GM19467 (cell line): ENCODE measurements at regions not wholly inside any gene's neighbourhood (a gene's known extent, or its start where the extent isn't known, plus 50 kb on each side); places are given as distances from the start of the nearest gene placed in this dataset.

Source experiments
- ATAC-seq: cut with Tn5 transposase; IDR thresholded peaks from one replicate; pipeline ENCODE4 v1.9.1; 2021; ENCODE audit warnings: mild to moderate bottlenecking, moderate library complexity; ENCODE audit not compliant: unreplicated experiment

DNA sequence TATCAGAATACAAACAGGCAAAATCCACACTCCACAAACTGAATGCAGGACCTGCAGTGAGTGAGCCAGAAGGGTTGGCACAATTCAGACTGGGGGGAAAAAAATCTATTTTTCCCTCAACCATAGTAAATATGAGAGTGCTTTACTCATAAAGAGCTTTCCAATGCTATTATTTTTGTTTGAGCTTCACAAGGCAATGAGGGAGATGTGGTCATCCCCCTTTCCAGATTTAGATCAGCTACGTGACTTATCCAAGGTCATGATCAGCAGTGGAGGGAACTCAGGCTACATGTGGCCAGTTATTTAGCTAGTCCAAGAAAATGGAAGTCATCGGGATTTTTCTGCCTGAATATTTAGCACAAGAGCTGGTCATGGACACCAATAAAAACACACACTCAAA is 120.4 kb upstream of the KLF7 start:
- no peak for ATAC-seq

DNA sequence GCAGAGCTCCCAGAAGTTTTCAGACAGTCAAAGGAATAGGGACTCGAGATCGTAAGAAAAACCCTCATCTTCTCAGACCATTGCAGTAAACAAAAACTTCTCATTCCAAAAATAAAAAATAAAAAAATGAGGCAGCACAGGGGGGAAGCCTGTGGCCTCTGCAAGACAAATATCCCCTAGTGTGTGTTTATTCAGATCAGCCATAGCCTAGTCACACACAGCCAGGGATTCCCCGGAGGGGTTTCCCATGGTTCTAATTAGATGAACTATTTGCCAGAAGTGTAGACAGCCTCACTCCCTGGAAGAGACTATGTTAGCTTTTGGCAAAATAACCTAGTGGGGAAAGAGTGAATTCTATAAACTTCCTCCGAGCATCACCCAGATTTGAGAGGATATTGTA is 122.9 kb upstream of the KLF7 start:
- no peak for ATAC-seq

DNA sequence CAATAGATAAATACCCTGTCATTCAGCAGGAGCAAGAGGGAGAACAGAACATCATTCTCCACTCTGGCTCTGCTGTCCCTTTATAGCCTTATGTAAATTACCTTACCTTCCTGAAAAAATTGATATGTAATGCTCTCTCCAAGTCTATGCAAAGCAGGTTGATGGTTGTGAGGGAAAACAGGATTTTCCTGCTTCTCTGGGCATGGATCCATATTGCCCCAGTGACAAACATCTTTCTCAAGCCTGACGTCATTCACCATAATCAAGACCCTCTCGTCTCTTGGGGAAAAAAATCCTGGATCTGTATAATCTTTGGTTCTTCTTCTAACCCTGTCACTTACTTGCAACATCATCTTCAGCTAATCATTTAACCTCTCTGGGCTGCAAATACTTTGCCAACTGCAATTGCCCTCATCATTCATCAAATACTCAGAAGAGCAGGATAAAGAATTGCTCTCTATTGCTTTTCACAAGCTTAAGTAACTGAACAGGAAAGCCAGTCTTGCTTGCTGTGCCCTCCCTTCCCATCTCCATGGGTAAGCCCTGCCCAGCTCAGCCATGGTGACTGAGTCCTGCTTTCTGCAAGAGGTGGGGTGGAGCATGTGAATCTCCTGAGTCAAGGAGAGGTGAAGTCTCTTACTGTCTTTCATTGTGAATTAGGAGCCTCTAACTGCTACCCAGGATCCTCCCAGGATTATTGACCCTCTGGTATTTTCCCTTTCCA is 123.7 kb upstream of the KLF7 start:
- no peak for ATAC-seq

DNA sequence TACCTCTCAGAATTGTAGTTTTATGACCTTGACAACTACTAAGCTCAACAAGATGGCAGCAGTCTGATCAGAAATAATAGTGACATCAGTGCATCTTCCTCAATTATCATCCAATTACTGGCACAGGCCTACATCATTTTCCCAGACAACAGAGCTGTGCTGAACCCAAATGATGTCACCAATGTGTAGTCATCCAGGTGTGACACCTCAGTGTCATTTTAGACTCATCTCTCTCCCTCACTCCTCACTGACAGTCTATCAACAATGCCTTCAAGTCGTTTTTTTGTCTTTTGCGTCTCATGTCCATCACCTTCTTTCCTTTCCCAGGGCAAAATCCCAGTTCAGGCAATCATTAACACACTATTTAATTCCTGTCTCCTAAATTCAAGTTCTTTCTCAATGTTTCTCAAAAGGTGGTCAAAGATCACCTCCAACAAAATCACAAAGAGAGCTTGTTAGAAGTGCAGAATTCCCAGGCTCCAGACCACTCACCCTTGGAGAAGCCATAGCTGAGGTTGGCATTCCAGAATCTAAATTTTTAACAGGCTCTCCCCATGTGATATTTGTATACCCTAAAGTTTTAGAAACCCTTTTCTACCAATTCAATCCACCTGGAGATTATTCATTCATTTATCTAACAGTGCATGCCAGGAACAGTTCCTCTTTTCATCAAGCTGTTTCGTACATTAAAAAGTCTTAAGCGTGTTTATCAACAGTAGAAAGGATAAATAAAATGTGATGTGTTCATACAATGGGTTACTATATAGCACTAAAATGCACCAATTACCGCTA is 125.3 kb upstream of the KLF7 start:
- ATAC-seq: no peak

DNA sequence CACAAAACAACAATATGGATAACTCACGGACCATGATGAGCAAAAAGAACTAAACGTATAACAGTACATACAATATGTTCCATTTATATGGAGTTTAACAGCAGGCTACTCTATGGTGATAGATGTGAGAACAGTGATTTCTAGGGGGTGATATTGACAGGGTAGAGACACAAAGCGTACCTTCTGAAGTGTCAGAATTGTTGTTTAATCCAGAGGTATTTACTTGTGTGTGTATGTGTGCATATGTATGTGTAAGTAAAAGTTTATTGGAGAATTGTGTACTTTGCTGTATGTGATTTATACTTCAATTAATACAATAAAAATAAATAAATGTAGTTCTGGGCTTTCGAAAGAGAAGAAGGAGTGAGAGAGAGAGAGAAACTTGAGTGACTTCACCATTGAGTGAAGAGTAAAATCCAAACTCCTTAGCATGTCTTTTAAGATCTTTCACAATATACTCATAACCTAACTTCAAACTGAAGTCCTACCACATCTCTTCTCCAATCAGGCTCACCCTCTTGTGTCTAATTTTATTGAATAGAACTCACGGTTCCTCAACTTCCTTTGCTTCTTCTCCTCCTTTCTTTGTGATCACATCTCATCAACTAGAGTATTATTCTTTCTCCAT is 126.0 kb upstream of the KLF7 start:
- no peak for ATAC-seq

DNA sequence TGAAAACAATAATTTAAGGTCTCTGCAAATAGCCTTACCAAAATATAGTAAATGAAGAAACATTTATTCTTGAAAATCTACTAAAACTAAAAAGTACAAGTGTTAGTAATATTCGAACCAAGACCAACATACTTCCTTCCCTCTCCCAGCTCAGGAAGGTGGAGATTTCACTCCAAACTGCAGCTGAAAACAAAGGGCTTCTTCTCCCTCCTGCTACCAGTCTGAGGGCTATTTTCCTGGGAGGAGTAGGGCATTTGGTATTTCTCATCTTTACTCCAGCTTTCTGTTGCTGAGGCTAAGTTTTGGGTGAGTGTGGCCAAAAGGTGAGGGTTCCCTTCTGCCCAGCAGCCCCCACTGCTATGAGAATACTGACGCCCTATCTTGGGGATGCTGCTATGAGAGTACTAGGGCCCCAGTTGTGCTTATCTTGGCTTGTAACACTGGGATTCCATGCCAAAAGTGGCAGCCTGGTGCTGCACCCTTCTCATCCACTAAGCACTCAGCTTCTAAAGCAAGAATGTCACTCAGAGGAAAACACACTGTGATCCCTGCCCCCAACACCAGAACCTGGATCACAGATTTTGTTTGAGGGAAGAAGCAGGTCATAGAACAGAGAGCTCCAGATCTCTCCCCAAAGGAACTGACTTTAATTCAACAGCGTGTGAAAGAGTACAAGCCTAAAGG is 130.7 kb upstream of the KLF7 start:
- no peak for ATAC-seq

DNA sequence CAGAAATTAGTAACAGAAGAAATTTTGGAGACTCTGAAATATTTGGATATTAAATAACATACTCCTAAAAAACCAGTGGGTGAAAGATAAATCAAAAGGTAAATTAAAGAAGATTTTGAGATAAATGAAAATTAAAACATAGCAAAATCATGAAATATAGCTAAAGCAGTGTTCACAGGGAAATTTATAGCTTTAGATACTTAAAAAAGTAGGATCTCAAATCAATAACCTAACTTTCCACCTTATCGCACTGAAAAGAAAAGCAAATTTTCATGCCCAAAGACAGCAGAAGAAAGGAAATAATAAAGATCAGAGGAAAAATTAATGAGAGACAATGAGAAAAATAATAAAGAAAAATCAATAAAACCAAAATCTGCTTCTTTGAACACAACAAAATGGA is 135.1 kb upstream of the KLF7 start:
- no peak for ATAC-seq

DNA sequence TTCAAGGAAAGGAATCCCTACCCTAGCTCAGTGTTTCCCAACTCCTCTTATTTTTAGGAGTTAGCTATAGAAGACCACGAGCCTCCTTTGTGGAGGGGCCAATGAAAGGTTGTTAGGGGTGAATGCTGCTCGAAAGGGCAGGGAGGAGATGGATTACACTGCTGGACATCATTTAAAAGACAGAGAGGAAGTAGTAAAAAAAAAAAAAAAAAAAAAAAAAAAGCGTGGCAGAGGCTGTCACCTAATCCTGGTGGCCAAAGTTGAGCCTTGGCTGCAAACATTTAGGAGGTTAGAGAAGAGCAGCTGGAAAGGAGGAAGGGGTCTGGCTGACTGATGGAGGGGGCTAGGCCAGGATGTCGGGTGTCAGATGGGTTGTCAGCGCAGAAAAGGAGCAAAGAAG is 139.0 kb upstream of the KLF7 start:
- no peak for ATAC-seq

DNA sequence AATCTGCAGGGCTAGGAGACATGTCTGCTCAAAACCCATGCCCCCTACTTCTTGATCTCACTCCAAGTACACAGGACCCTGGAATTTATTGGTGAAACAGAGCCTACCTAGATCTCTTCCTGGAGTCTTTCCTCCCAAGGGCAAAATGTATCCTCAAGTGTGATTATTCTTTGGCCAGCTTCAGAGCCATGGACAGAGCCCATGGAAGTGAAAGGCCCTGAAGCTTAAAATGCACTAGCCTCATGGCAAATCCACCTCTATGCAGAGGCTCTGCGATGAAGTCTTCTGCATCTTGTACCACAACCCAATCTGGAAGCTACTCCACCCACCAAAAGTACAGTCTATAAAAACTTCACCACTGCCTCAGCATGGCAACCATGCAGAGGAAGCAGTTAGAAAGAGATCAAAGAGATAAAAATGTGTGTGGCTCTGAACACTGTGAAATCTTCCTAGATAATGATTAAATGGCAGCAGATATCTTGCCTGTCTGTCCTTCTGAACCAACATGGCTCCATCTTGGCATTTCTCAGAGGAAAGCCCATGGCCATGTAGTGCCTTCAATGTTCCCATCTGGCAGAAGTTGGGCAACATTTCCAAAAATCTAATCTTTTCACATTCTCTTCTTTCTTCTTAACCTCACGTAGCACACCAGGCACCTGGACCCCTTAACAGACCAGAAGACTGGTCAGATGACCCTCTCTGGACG is 142.9 kb upstream of the KLF7 start:
- no peak for ATAC-seq

DNA sequence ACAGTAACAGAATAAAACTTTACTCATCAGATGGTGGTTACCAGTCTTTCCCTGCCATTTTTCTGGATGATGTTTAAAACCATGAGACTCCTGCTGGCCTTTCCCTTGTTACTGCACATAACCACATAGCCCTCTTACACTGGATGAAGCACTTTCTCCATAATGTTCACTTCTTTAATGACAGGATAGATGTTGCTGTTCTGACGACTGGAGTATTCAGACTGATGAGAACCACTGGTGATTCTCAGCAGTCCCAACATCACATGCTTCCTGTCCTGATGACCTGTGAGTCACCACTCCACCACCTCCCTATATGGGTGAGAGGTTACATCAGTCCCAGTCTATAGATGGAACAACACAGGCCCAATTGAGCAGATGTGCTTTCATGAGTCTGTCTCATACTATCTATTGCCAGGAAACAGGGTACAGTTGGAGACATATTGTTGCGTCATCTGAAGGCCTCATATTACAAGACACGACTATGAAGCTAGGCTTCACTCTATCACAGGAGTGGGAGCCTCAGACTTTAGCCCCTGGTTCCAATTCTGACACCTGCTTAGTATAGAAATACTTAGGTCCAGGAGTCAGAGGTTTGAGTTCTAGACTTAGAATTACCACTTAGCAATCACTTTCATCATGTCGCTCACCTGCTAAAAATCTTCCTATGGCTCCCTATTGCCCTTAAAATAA is 145.7 kb upstream of the KLF7 start:
- no peak for ATAC-seq

DNA sequence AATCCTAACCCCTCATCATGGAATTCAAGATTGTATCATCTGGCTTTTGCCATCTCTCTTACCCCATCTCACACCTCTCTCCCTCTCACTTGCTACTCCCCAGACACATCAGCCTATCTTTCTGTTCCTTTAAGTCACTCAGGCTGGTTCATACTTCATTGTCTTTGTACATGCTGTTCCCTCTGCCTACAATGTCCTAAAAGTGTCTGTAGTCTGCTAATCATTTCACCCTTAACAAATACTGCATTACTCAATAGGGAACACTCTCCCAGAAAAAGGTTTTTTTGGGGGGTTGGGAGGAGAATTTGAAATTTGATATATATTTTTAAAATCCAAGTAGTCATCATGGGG is 146.2 kb upstream of the KLF7 start:
- ATAC-seq: no peak

DNA sequence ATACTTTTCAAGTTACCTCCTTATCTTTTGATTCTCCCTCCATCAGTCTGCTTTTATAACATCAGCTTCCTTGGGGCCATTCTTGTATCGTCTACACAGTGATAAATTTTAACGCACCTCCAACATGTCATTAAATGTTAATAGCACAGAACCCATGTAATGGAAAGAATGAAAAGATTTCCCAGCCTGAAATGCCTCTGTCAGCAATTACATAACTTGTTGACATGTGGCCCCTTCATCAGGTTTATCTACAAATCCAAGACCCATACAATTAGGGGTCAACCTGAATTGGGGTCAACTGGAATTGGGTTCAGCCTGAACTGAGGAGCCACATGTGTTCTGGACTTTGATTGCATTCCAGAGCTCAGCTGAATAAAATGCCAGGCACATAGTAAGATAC is 148.2 kb upstream of the KLF7 start:
- no peak for ATAC-seq

DNA sequence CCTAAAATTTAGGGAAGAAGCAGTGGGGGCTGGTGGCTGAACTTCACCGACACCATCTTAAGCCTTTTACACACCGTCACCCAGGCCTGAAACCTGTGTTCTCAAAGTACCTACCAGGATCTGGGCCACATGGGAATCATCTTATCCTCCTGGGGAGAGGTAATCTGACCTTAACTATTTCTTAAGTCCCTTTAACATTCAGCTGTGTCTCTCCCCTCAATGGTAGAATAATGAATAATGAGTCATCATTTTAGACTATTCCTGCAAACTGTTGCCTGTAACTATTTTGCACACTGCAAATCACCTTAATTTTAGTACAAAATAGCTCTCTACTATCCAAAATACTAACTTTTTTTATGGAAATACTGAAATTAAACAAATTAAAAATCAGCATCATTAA is 149.4 kb upstream of the KLF7 start:
- ATAC-seq: no peak

DNA sequence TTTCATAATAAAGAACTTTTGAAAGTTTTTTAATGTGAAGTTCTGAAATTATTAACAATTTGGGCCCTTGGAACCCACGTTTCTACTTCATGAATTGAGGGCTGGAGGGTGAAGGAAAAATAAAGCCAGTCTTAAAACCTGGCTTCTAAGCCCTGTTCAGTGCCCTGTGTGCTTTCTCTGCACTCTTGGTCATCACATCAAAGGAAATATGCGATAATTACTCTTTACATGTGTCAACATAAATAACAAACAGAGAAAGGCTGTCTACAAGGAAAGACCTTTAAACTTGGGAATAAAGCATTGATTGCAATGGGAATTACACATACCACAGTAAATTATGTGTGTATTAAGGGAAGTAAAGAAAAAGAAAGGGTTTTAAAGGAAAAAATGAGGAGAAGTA is 150.7 kb upstream of the KLF7 start:
- no peak for ATAC-seq

DNA sequence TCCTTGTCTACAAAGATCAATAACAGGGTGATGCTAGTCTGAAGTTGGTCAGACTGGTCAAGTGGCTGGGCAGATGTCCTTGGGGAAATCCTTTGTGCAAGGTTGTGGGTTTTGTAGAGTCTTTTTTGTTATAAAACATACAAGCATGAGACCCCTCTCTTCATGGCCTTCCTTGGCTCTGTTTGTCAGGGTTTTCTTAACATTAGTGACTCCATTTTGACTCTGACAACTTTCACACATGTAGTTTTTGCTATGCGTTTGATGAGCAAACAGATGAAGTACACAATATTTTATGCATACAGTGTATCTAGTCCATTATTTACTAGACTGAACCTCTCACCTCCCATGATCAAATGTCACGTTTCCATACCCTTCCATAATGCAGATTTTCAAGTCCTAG is 151.2 kb upstream of the KLF7 start:
- ATAC-seq: no peak

DNA sequence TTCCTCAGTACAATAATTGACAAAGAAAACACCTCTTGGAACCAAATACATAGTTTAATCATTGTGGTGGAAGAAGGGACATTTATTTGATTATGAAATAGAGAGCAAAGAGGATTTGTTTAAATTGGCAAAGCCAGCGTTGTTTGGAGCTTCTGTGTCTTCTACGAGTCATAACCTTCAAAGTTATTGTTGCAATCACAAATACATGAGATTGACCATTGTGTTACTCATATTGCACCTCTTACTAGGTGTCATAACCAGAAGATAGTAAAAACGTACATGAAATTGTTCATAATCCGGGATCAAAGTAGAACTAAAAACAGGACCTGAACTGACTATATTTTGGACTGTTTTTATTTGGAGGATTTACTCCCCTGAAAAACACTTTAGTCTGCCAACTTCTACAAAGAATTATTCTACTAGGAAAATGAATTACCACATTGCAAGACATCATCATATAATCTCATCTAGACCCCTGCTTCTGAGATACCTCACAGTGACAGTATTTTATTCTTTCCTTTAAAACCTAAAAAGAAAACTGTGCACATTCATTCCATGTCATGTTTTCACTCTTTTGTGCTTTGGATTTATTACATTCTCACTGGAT is 151.7 kb upstream of the KLF7 start:
- ATAC-seq: no peak

DNA sequence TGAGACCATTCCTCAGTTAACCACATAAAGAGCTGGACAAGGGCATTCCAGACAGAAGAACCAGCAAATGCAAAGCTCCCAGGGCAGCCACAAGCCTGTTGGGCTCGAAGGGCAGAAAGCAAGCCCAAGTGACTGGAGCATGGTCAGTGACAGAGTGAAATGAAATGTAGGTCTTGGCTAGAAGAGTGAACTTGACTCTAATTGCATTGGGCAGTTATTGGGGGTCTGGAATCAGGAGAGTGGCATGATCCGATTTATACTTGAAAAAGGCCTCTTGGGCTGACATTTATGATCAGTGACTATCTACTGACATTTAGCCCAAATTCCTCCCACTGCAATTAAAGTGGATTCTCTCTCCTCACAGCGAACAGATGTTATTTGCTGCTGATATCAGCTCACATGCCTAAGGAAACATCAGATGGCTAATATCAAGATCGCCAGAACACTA is 152.5 kb upstream of the KLF7 start:
- no peak for ATAC-seq

DNA sequence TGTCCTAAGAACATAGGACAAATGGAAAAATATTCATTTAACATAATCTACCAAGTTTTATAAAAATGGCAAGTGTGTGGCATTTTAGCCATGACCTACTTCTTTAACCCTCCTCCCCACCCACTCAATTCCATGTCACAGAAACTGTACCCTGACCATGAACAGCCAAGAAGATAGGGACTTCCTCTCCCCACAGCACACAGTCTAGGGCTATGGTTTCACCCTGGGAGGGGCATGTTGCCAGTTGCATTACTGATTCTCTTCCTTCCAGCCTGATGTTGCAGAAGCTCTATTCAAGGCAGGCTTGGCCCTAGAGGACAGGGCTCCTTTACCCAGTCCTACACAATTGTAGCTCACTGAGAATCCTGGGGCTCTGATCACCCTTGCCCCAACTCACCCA is 153.6 kb upstream of the KLF7 start:
- ATAC-seq: no peak

DNA sequence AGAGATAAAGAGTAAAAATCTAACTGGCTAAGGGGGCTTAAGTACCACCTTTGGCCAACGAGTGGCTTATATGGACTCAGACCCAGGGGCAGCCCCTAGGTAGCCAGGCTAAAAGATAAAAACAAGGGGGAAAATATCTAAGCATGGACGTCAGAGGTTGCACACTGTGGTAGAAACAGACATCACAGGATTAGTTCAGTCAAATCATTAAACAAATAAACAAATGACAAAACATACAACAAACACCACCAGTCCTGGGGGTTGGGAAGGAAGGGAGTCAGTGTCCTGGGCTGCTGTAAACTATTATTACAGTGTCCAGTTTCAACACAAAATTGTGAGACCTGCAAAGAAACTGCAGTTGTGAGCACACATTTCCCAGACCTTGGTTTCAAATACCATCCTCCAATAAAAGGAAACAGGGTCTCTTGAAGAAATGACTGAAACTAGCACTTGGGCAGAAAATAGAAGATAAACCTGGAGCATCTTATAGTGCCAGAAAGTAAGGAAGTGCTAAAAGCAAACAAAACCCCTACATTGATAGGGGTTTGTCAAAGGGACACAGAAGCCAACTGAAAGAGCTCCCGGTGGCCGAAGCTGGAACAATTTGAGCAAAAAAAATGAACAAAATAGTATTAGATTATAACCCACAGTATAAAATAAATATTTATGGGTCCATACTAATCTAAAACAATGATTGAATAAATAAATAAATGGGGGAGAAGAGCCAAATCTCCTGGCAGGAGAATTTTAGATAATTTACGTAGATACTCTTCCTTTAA is 154.8 kb upstream of the KLF7 start:
- ATAC-seq: no peak
